ENCODE measurements at regions not wholly inside any gene's neighbourhood (a gene's known extent, or its start where the extent isn't known, plus 50 kb on each side); places are given as distances from the start of the nearest gene placed in this dataset.

- DNase-seq (ENCODE audit: low spot score): no peak
Observed at GRCh38 chr16:86018487-86018886, 119.5 kb downstream of the IRF8 start.

GRCh38 chr16:86018941-86019340 is 120.0 kb downstream of the IRF8 start:
- DNase-seq (ENCODE audit: low spot score): no peak

GRCh38 chr16:86019446-86020047 is 120.6 kb downstream of the IRF8 start:
- DNase-seq (ENCODE audit: low spot score): no peak

GRCh38 chr16:86020971-86021370 is 122.0 kb downstream of the IRF8 start:
- no peak for DNase-seq (ENCODE audit: low spot score)

GRCh38 chr16:86022381-86022960 is 123.5 kb downstream of the IRF8 start:
- no peak for DNase-seq (ENCODE audit: low spot score)

- DNase-seq (ENCODE audit: low spot score): no peak
Observed at GRCh38 chr16:86024210-86024609, 125.2 kb downstream of the IRF8 start.

GRCh38 chr16:86025706-86026105 is 126.7 kb downstream of the IRF8 start:
- no peak for DNase-seq (ENCODE audit: low spot score)

GRCh38 chr16:86026171-86026910 is 127.4 kb downstream of the IRF8 start:
- DNase-seq (ENCODE audit: low spot score): no peak

- DNase-seq (ENCODE audit: low spot score): no peak
Observed at GRCh38 chr16:86026916-86027315, 128.0 kb downstream of the IRF8 start.

- DNase-seq (ENCODE audit: low spot score): no peak
Observed at GRCh38 chr16:86027373-86028126, 128.6 kb downstream of the IRF8 start.

- no peak for DNase-seq (ENCODE audit: low spot score)
Observed at GRCh38 chr16:86029131-86029741, 130.3 kb downstream of the IRF8 start.

- no peak for DNase-seq (ENCODE audit: low spot score)
Observed at GRCh38 chr16:86030116-86030515, 131.2 kb downstream of the IRF8 start.

GRCh38 chr16:86031141-86031678 is 132.2 kb downstream of the IRF8 start:
- DNase-seq (ENCODE audit: low spot score): no peak

GRCh38 chr16:86033016-86033474 is 134.1 kb downstream of the IRF8 start:
- DNase-seq (ENCODE audit: low spot score): no peak

GRCh38 chr16:86033971-86034370 is 135.0 kb downstream of the IRF8 start:
- no peak for DNase-seq (ENCODE audit: low spot score)

- DNase-seq (ENCODE audit: low spot score): no peak
Observed at GRCh38 chr16:86034421-86034919, 135.5 kb downstream of the IRF8 start.

- DNase-seq (ENCODE audit: low spot score): no peak
Observed at GRCh38 chr16:86035906-86036305, 136.9 kb downstream of the IRF8 start.

GRCh38 chr16:86037999-86038925 is 139.3 kb downstream of the IRF8 start:
- DNase-seq (ENCODE audit: low spot score): no peak

- DNase-seq (ENCODE audit: low spot score): no peak
Observed at GRCh38 chr16:86038926-86039310, 140.0 kb downstream of the IRF8 start.

- no peak for DNase-seq (ENCODE audit: low spot score)
Observed at GRCh38 chr16:86039606-86040005, 140.6 kb downstream of the IRF8 start.

- DNase-seq (ENCODE audit: low spot score): no peak
Observed at GRCh38 chr16:86040496-86040895, 141.5 kb downstream of the IRF8 start.

All from HuH-7.5 (cell line).